Natural killer cell (primary cell): ENCODE measurements at regions not wholly inside any gene's neighbourhood (a gene's known extent, or its start where the extent isn't known, plus 50 kb on each side); places are given as distances from the start of the nearest gene placed in this dataset.

ENCODE experiments used
- ATAC-seq, 3 donors: fragments of 150-1000 bp in 2 of 3; fragments of 200-7000 bp in 1 of 3; cut with Tn5 transposase; 1 replicate in 1 of 3; 2 replicates in 2 of 3; pipeline ENCODE4 v1.10.0; 2021; ENCODE audit warnings: mild to moderate bottlenecking in 2 of 3, moderate library complexity in 2 of 3
- DNase-seq, 2 donors: peaks; one replicate each; pipeline versions ENCODE4 v3.0.0 to v3.0.0-alpha.2; 2013 to 2021; ENCODE audit warnings: mixed read lengths in 1 of 2
- H3K27ac ChIP-seq: one replicate; pipeline ENCODE4 v1.5.1; 2013; ENCODE audit warnings: mild to moderate bottlenecking, low read length
- H3K27me3 ChIP-seq: one replicate; pipeline ENCODE4 v1.6.1; 2013; ENCODE audit warnings: low read length; ENCODE audit not compliant: control insufficient read depth, insufficient read depth
- H3K36me3 ChIP-seq: one replicate; pipeline ENCODE4 v1.6.1; 2013; ENCODE audit warnings: low read length; ENCODE audit not compliant: control insufficient read depth, insufficient read depth
- H3K4me1 ChIP-seq: one replicate; pipeline ENCODE4 v1.6.1; 2013; ENCODE audit warnings: low read length; ENCODE audit not compliant: control insufficient read depth, insufficient read depth
- H3K4me3 ChIP-seq: one replicate; pipeline ENCODE4 v1.5.1; 2013; ENCODE audit warnings: low read length
- H3K9me3 ChIP-seq: one replicate; pipeline ENCODE4 v1.6.1; 2013; ENCODE audit warnings: low read length; ENCODE audit not compliant: control insufficient read depth, insufficient read depth
- H3K27ac Mint-ChIP-seq, 2 donors: one replicate each; pipeline ENCODE4 v1.8.0; 2022; ENCODE audit warnings: mild to moderate bottlenecking in 2 of 2, mixed read lengths in 2 of 2, moderate library complexity in 1 of 2
- H3K27me3 Mint-ChIP-seq, 2 donors: one replicate each; pipeline ENCODE4 v1.8.0; 2022; ENCODE audit warnings: low read depth in 2 of 2, mixed read lengths in 2 of 2
- H3K36me3 Mint-ChIP-seq: one replicate; pipeline ENCODE4 v1.8.0; 2022; ENCODE audit warnings: mixed read lengths
- H3K4me1 Mint-ChIP-seq, 2 donors: one replicate each; pipeline ENCODE4 v1.8.0; 2022; ENCODE audit warnings: mixed read lengths in 2 of 2
- H3K4me3 Mint-ChIP-seq: one replicate; pipeline ENCODE4 v1.8.0; 2022; ENCODE audit warnings: mild to moderate bottlenecking, moderate library complexity, mixed read lengths
- H3K9me3 Mint-ChIP-seq, 2 donors: one replicate each; pipeline ENCODE4 v1.8.0; 2022; ENCODE audit warnings: mixed read lengths in 2 of 2
- WGBS: methylation state at CpG from one replicate; pipeline ENCODE4 v1.1.7; 2013; ENCODE audit warnings: missing lambda C conversion rate; ENCODE audit not compliant: insufficient coverage; 5-methylcytosine and 5-hydroxymethylcytosine counted together
- intact Hi-C: fragments of 100-400 bp; cut with micrococcal nuclease; formaldehyde crosslinking; loops from one replicate; pipeline ENCODE4 v1.14.2; 2022
- TF ChIP-seq, protein P1 (sequence below): fragments of 200-600 bp; IDR thresholded peaks from one replicate; pipeline ENCODE4 v1.8.0; 2022; ENCODE audit warnings: antibody characterized with exemption

DNA sequence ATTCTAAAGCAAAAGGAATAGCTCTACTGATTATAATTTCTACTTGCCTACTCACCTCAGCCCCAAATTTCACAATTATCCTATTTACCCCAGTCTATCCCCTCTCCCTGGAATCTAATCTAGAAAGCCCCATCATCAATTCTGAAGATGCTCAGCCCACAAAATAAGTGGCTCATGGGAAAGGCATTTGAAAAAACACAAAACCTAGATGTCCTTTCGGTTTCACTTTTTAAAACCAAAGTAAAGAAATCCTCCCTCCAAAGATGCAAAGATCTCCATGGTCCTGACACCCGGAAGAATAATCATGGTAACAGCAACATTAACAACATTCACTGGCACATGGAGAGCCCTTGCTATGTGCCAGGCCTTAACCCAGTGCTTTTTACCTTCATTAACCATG is 224.8 kb downstream of the FGFR2 start:
- Mint-ChIP-seq H3K27ac (no peak overlapping the region), H3K36me3 (no peaks in the 10 kb centered on the region), H3K4me1 (no peaks in the 10 kb centered on the region), H3K9me3 (no peaks in the 10 kb centered on the region), H3K4me3 (no peak overlapping the region), H3K27me3 (peaks cover 4 to 9% of the 10 kb centered on the region in 2 donors)
- DNase-seq (no peak), ATAC-seq (no peak)
- TF ChIP-seq, protein P1, sequence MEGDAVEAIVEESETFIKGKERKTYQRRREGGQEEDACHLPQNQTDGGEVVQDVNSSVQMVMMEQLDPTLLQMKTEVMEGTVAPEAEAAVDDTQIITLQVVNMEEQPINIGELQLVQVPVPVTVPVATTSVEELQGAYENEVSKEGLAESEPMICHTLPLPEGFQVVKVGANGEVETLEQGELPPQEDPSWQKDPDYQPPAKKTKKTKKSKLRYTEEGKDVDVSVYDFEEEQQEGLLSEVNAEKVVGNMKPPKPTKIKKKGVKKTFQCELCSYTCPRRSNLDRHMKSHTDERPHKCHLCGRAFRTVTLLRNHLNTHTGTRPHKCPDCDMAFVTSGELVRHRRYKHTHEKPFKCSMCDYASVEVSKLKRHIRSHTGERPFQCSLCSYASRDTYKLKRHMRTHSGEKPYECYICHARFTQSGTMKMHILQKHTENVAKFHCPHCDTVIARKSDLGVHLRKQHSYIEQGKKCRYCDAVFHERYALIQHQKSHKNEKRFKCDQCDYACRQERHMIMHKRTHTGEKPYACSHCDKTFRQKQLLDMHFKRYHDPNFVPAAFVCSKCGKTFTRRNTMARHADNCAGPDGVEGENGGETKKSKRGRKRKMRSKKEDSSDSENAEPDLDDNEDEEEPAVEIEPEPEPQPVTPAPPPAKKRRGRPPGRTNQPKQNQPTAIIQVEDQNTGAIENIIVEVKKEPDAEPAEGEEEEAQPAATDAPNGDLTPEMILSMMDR: no peak
- H3K4me1 ChIP-seq: no peaks in the 10 kb centered on the region
- no peak overlapping the region for H3K27ac ChIP-seq
- no peaks in the 10 kb centered on the region for H3K27me3 ChIP-seq
- intact Hi-C loops: no loop called here
- H3K9me3 ChIP-seq: no peaks in the 10 kb centered on the region
- no peak overlapping the region for H3K4me3 ChIP-seq
- no peaks in the 10 kb centered on the region for H3K36me3 ChIP-seq
- 82% methylated on average over 2 of the region's 2 CpGs for WGBS

DNA sequence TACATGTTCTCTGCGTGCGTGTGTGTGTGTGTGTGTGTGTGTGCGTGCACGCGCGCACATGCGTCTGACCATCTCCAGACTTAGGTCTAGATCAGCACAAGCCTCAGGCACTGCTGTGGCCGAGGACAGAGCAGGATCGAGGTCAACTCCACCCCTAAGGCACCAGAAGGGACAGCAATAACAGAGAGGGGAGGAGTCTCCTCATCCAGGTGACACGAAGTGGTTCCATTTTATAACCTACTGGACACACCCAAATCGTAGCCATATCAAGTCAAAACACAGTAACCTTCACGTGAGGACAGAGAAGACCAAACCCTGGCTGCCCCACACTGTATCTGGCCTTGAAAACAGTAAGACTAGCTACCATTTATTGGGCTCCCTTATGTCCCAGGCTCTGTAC is 224.1 kb downstream of the FGFR2 start:
- 80% methylated on average over 12 of the region's 12 CpGs for WGBS
- Mint-ChIP-seq H3K4me3 (no peak overlapping the region), H3K9me3 (no peaks in the 10 kb centered on the region), H3K27ac (no peak overlapping the region), H3K36me3 (no peaks in the 10 kb centered on the region), H3K27me3 (peaks cover 3 to 4% of the 10 kb centered on the region in 2 donors), H3K4me1 (no peaks in the 10 kb centered on the region)
- Histone ChIP-seq H3K36me3 (no peaks in the 10 kb centered on the region), H3K27me3 (no peaks in the 10 kb centered on the region), H3K27ac (no peak overlapping the region), H3K4me1 (no peaks in the 10 kb centered on the region), H3K4me3 (no peak overlapping the region), H3K9me3 (no peaks in the 10 kb centered on the region)
- ATAC-seq: no peak
- TF ChIP-seq, protein P1: no peak
- DNase-seq: no peak
- intact Hi-C loops: no loop called here

DNA sequence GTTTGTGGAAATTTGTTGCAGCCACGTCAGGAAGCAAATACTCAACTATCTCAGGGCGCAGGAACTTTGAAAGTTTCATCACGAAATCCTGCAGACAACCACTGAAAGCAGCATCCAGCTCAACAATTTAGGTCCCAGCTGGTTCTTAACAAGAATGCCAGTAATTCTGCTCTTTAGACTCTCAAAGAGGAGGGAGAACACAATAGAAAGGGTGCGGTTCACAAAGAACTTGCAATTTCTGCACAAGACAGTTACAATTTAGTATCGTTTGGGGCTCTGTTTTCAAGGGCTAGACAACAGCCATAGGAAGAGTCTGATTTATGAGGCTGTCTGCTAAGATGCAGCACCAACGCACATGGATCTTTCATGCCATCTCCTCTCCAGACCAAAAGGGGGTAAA is 223.1 kb downstream of the FGFR2 start:
- WGBS: 78% methylated on average over 6 of the region's 6 CpGs
- H3K27ac Mint-ChIP-seq: no peak overlapping the region

More for the DNA sequence above, 223.1 kb downstream of the FGFR2 start:
- no peaks in the 10 kb centered on the region for H3K9me3 ChIP-seq
- no peaks in the 10 kb centered on the region for H3K27me3 ChIP-seq
- Mint-ChIP-seq H3K4me3 (no peak overlapping the region), H3K4me1 (no peaks in the 10 kb centered on the region), H3K36me3 (no peaks in the 10 kb centered on the region), H3K27me3 (peaks cover 0 to 6% of the 10 kb centered on the region in 2 donors), H3K9me3 (no peaks in the 10 kb centered on the region)
- H3K27ac ChIP-seq: no peak overlapping the region
- no peaks in the 10 kb centered on the region for H3K4me1 ChIP-seq
- ATAC-seq: no peak
- TF ChIP-seq, protein P1: no peak
- intact Hi-C loops: no loop called here
- no peak overlapping the region for H3K4me3 ChIP-seq
- no peaks in the 10 kb centered on the region for H3K36me3 ChIP-seq
- no peak for DNase-seq
